ENCODE measurements at regions not wholly inside any gene's neighbourhood (a gene's known extent, or its start where the extent isn't known, plus 50 kb on each side); places are given as distances from the start of the nearest gene placed in this dataset.

GRCh38 chr1:113276507-113276906, 113.8 kb upstream of the MAGI3 start:
- no peak overlapping the region for H2BK12ac ChIP-seq (ENCODE audit: low read depth, low read length)
- H3K27me3 ChIP-seq (replicated peaks in 1 of 4; ENCODE audit: control insufficient read depth in 3 of 4, extremely low read depth in 1 of 4, insufficient read depth in 3 of 4, low read length in 3 of 4): peaks cover 0 to 4% (median 0%) of the 10 kb centered on the region in 4 experiments; a peak in 2 of 7 replicates
- no peak overlapping the region for H3K4me2 ChIP-seq (ENCODE audit: insufficient read depth in 1 of 2, low read depth in 2 of 2, low read length in 2 of 2)
- H3K14ac ChIP-seq (ENCODE audit: insufficient read length): no peak overlapping the region
- H4K5ac ChIP-seq (ENCODE audit: insufficient read length, low read depth, low read length): no peak overlapping the region
- 55% methylated on average over 4 of the region's 4 CpGs; no CpG with 5 or more reads in 1 of the 2 experiments for WGBS, 2 experiments (ENCODE audit: extremely low coverage in 1 of 2, insufficient coverage in 1 of 2, insufficient read length in 1 of 2, insufficient replicate concordance in 2 of 2, low coverage in 1 of 2, low lambda C conversion rate in 2 of 2, missing lambda C conversion rate in 1 of 2)
- H3K4me3 ChIP-seq (ENCODE audit: extremely low read depth in 1 of 4, insufficient read depth in 2 of 4, low read depth in 3 of 4, low read length in 4 of 4): no peak overlapping the region
- no peak overlapping the region for H3K4ac ChIP-seq (replicated peaks; ENCODE audit: insufficient read length, low read depth, low read length)
- DNase-seq (ENCODE audit: low read depth in 1 of 2, low spot score in 2 of 2) (no peak), FAIRE-seq (no peak)
- no peak overlapping the region for H2BK20ac ChIP-seq (ENCODE audit: low read length)
- H2BK15ac ChIP-seq (ENCODE audit: low read length): no peak overlapping the region
- no peaks in the 10 kb centered on the region for H4K20me1 ChIP-seq (replicated peaks in 1 of 2; ENCODE audit: control insufficient read depth in 1 of 2, insufficient read depth in 2 of 2, low read length in 2 of 2)
- H3K23ac ChIP-seq (ENCODE audit: insufficient read length): no peak overlapping the region
- TF ChIP-seq SIRT6 (IDR thresholded peaks at IDR 0.05; ENCODE audit: low read length): no peak
- H3K18ac ChIP-seq (ENCODE audit: extremely low read depth, low read length): no peak overlapping the region
- H2BK5ac ChIP-seq (ENCODE audit: low read depth, low read length): no peak overlapping the region
- no peak overlapping the region for H2BK120ac ChIP-seq (replicated peaks; ENCODE audit: low read depth, low read length)
- H3K27ac ChIP-seq (ENCODE audit: low read depth, low read length): no peak overlapping the region
- peaks cover 0 to 2% (median under 1%) of the 10 kb centered on the region in 4 experiments; a peak in 1 of 7 replicates for H3K4me1 ChIP-seq (replicated peaks in 1 of 4; ENCODE audit: control insufficient read depth in 3 of 4, insufficient read depth in 4 of 4, low read length in 3 of 4)
- H3K9me3 ChIP-seq (ENCODE audit: insufficient read depth in 2 of 2, low read depth in 1 of 2, low read length in 1 of 2): no peaks in the 10 kb centered on the region
- H3K9ac ChIP-seq (replicated peaks in 1 of 4; ENCODE audit: extremely low read depth in 1 of 4, low read depth in 3 of 4, low read length in 3 of 4): peak overlapping the region in 1 of 4 experiments; percentile 8; a peak in 1 of 7 replicates
- no peak overlapping the region for H3K56ac ChIP-seq (replicated peaks; ENCODE audit: insufficient read length, low read depth, low read length)
- no peaks in the 10 kb centered on the region for H3K79me1 ChIP-seq (ENCODE audit: low read depth, low read length)
- no peak overlapping the region for H4K8ac ChIP-seq (ENCODE audit: extremely low read depth, insufficient read depth, low read length)
- ChIA-PET POLR2A (ENCODE audit: partially characterized antibody) (no interaction called here), CTCF (ENCODE audit: partially characterized antibody) (interaction anchor here (0.7 to 1.5 kb wide), 3 partner anchors 8 to 63 kb away, joined by 3 to 4 read pairs (median 3); no protein-coding TSS in a partner anchor)
- no peaks in the 10 kb centered on the region for H3K23me2 ChIP-seq (ENCODE audit: low read depth, low read length)
- H3K79me2 ChIP-seq (ENCODE audit: control insufficient read depth in 1 of 2, insufficient read depth in 2 of 2, low read length in 2 of 2): no peaks in the 10 kb centered on the region
- no peak overlapping the region for H2AK5ac ChIP-seq (ENCODE audit: low read depth, low read length)
- no peak overlapping the region for H4K91ac ChIP-seq (replicated peaks; ENCODE audit: insufficient read length, low read length)
- H3K36me3 ChIP-seq (ENCODE audit: control insufficient read depth in 2 of 4, insufficient read depth in 4 of 4, low read length in 3 of 4): no peaks in the 10 kb centered on the region
- no peak overlapping the region for H2AFZ ChIP-seq (ENCODE audit: low read length)

All from H1 (cell line).